ENCODE measurements at regions not wholly inside any gene's neighbourhood (a gene's known extent, or its start where the extent isn't known, plus 50 kb on each side); places are given as distances from the start of the nearest gene placed in this dataset.

DNA sequence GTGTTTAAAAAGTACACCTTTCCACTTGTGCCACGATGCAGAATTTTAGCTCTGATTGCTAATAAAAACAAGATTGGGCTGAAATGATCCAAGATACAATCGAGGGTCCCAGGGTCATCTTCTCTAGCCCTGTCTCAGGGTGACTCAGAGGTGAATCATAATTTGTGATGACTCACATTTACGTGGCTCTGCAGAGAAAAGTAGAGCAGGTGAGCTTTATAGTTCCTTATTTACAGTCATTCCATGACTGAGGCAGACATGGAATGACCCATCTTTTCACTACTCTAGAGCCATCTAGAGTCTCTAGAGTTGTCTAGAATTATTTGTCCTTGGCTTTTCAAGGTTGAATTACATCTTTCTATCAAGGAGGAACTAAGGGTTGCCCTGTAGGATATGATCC lies 155.2 kb downstream of the GAS1 start:
- Histone ChIP-seq H3K4me3 (no peak overlapping the region), H3K4me1 (ENCODE audit: control insufficient read depth in 5 of 5, insufficient read depth in 5 of 5, low read length in 5 of 5) (peaks cover 0 to 49% (median 12%) of the 10 kb centered on the region in 5 donors), H3K36me3 (ENCODE audit: control insufficient read depth in 4 of 4, insufficient read depth in 4 of 4, low read length in 4 of 4) (no peaks in the 10 kb centered on the region), H3K27me3 (ENCODE audit: control insufficient read depth in 3 of 3, insufficient read depth in 3 of 3, low read length in 2 of 3) (peaks cover 0 to 3% (median 0%) of the 10 kb centered on the region in 3 donors), H3K9me3 (ENCODE audit: control insufficient read depth in 4 of 4, insufficient read depth in 3 of 4, low read length in 3 of 4) (peaks cover 0 to 2% (median 0%) of the 10 kb centered on the region in 4 donors), H3K9ac (ENCODE audit: insufficient read depth in 1 of 2, low read length in 2 of 2) (no peak overlapping the region), H3K27ac (ENCODE audit: low read depth in 1 of 2, low read length in 1 of 2) (no peak overlapping the region)
- DNase-seq (no peak), ATAC-seq (ENCODE audit: insufficient read depth, low FRiP score) (no peak)
- TF ChIP-seq, protein P1, sequence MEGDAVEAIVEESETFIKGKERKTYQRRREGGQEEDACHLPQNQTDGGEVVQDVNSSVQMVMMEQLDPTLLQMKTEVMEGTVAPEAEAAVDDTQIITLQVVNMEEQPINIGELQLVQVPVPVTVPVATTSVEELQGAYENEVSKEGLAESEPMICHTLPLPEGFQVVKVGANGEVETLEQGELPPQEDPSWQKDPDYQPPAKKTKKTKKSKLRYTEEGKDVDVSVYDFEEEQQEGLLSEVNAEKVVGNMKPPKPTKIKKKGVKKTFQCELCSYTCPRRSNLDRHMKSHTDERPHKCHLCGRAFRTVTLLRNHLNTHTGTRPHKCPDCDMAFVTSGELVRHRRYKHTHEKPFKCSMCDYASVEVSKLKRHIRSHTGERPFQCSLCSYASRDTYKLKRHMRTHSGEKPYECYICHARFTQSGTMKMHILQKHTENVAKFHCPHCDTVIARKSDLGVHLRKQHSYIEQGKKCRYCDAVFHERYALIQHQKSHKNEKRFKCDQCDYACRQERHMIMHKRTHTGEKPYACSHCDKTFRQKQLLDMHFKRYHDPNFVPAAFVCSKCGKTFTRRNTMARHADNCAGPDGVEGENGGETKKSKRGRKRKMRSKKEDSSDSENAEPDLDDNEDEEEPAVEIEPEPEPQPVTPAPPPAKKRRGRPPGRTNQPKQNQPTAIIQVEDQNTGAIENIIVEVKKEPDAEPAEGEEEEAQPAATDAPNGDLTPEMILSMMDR (IDR thresholded peaks at IDR 0.05; ENCODE audit: control extremely low read depth, extremely low read depth) = no peak
- 69 to 85% methylated on average over 3 of the region's 3 CpGs for WGBS, 2 donors

DNA sequence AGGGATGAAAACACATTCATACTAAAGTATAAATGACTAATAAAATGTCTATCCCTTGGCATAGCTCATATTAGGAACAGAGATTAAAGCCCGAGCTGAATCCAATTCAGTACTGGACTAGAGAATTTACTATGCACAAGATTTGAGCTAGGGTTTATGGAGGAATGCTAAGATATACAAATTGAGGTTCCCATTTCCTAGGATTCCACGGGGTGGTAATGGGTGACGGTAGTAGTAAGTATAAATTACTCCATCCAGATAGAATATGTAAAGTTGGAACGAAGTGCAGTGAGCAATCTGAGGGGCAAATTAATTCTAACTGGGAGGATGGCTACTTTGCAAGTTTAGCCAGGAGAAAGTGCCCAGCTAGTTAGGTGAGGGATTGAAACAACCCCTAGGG lies 156.5 kb downstream of the GAS1 start:
- Histone ChIP-seq H3K4me3 (no peak overlapping the region), H3K4me1 (ENCODE audit: control insufficient read depth in 5 of 5, insufficient read depth in 5 of 5, low read length in 5 of 5) (peaks cover 0 to 46% (median 12%) of the 10 kb centered on the region in 5 donors), H3K9me3 (ENCODE audit: control insufficient read depth in 4 of 4, insufficient read depth in 3 of 4, low read length in 3 of 4) (peaks cover 0 to 2% (median 0%) of the 10 kb centered on the region in 4 donors), H3K27me3 (ENCODE audit: control insufficient read depth in 3 of 3, insufficient read depth in 3 of 3, low read length in 2 of 3) (peaks cover 0 to 3% (median 3%) of the 10 kb centered on the region in 3 donors), H3K9ac (ENCODE audit: insufficient read depth in 1 of 2, low read length in 2 of 2) (no peak overlapping the region), H3K27ac (ENCODE audit: low read depth in 1 of 2, low read length in 1 of 2) (no peak overlapping the region), H3K36me3 (ENCODE audit: control insufficient read depth in 4 of 4, insufficient read depth in 4 of 4, low read length in 4 of 4) (no peaks in the 10 kb centered on the region)
- TF ChIP-seq, protein P1 (IDR thresholded peaks at IDR 0.05; ENCODE audit: control extremely low read depth, extremely low read depth) = no peak
- DNase-seq (no peak), ATAC-seq (ENCODE audit: insufficient read depth, low FRiP score) (no peak)
- WGBS, 2 donors = 84 to 88% methylated on average over 4 of the region's 4 CpGs

DNA sequence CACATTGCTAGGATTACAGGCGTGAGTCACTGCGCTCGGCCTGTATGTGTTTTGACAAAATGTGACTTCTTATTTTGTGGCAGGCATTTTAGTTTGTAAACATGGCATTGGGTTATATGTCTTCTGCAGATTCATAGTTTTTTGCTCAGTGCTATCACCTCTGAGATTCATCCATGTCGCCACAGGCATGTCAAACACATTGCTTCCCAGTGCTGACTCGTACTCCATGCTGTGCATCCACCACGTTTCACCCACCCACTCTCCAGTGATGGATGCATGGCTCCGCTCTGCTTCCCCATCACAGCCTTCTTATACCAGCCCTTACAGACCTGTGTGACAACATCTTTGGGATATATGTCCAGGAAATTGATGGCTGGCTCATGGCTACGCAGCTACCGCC lies 158.8 kb downstream of the GAS1 start:
- Histone ChIP-seq H3K9ac (ENCODE audit: insufficient read depth in 1 of 2, low read length in 2 of 2) (no peak overlapping the region), H3K36me3 (ENCODE audit: control insufficient read depth in 4 of 4, insufficient read depth in 4 of 4, low read length in 4 of 4) (no peaks in the 10 kb centered on the region), H3K4me3 (no peak overlapping the region), H3K9me3 (ENCODE audit: control insufficient read depth in 4 of 4, insufficient read depth in 3 of 4, low read length in 3 of 4) (peaks cover 0 to 2% (median 0%) of the 10 kb centered on the region in 4 donors), H3K27me3 (ENCODE audit: control insufficient read depth in 3 of 3, insufficient read depth in 3 of 3, low read length in 2 of 3) (peaks cover 0 to 3% (median 3%) of the 10 kb centered on the region in 3 donors), H3K27ac (ENCODE audit: low read depth in 1 of 2, low read length in 1 of 2) (no peak overlapping the region), H3K4me1 (ENCODE audit: control insufficient read depth in 5 of 5, insufficient read depth in 5 of 5, low read length in 5 of 5) (peaks cover 0 to 23% (median 0%) of the 10 kb centered on the region in 5 donors)
- TF ChIP-seq, protein P1 (IDR thresholded peaks at IDR 0.05; ENCODE audit: control extremely low read depth, extremely low read depth) = no peak
- DNase-seq (no peak), ATAC-seq (ENCODE audit: insufficient read depth, low FRiP score) (no peak)
- 86 to 89% methylated on average over 9 of the region's 9 CpGs for WGBS, 2 donors

DNA sequence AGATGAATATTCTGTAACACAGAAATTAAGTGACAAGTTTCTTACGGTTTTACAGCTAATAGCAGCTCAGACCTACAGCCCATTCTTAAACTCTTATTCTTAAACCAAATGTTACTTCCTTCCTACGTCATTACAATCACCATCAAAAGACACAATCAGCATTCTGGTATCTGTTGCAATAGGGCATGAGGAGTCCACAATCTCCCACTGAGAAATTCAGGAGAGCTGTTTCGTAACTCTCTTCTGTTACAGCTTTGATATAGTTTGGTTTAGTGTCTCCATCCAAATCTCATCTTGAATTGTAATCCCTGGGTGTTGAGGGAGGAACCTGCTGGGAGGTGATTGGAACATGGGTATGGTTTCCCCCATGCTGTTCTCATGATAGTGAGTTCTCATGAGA lies 163.4 kb downstream of the GAS1 start:
- no peak for ATAC-seq (ENCODE audit: insufficient read depth, low FRiP score)
- 65 to 66% methylated on average over 3 of the region's 3 CpGs for WGBS, 2 donors
- DNase-seq = peak in 2 of 3 donors; percentile 72 to 80

More for the DNA sequence above, 163.4 kb downstream of the GAS1 start:
- Histone ChIP-seq H3K9ac (ENCODE audit: insufficient read depth in 1 of 2, low read length in 2 of 2) (no peak overlapping the region), H3K27ac (ENCODE audit: low read depth in 1 of 2, low read length in 1 of 2) (no peak overlapping the region), H3K4me3 (no peak overlapping the region), H3K4me1 (ENCODE audit: control insufficient read depth in 5 of 5, insufficient read depth in 5 of 5, low read length in 5 of 5) (peaks cover 0 to 10% (median 0%) of the 10 kb centered on the region in 5 donors), H3K36me3 (ENCODE audit: control insufficient read depth in 4 of 4, insufficient read depth in 4 of 4, low read length in 4 of 4) (no peaks in the 10 kb centered on the region), H3K27me3 (ENCODE audit: control insufficient read depth in 3 of 3, insufficient read depth in 3 of 3, low read length in 2 of 3) (peaks cover 0 to 3% (median 0%) of the 10 kb centered on the region in 3 donors), H3K9me3 (ENCODE audit: control insufficient read depth in 4 of 4, insufficient read depth in 3 of 4, low read length in 3 of 4) (peaks cover 0 to 5% (median 0%) of the 10 kb centered on the region in 4 donors)
- TF ChIP-seq, protein P1 (IDR thresholded peaks at IDR 0.05; ENCODE audit: control extremely low read depth, extremely low read depth) = no peak

Measured in lung (tissue), 11 donors.